Suprapubic skin (tissue), 4 donors: ENCODE measurements at regions not wholly inside any gene's neighbourhood (a gene's known extent, or its start where the extent isn't known, plus 50 kb on each side); places are given as distances from the start of the nearest gene placed in this dataset.

Source experiments
- DNase-seq, 2 donors: peaks; one replicate each; pipeline ENCODE4 v3.0.0-alpha.2; 2019; ENCODE audit warnings: low spot score in 2 of 2
- H3K27ac ChIP-seq: fragments of 200-600 bp; sonication (generic); one replicate; pipeline ENCODE4 v1.5.1; 2019
- H3K27me3 ChIP-seq: fragments of 200-600 bp; sonication (generic); one replicate; pipeline ENCODE4 v1.5.1; 2019
- H3K36me3 ChIP-seq: fragments of 200-600 bp; sonication (generic); one replicate; pipeline ENCODE4 v1.5.1; 2019
- H3K4me1 ChIP-seq: fragments of 200-600 bp; sonication (generic); one replicate; pipeline ENCODE4 v1.5.1; 2019
- H3K4me3 ChIP-seq: fragments of 200-600 bp; sonication (generic); one replicate; pipeline ENCODE4 v1.5.1; 2019; ENCODE audit warnings: mild to moderate bottlenecking
- H3K9me3 ChIP-seq: fragments of 200-600 bp; sonication (generic); one replicate; pipeline ENCODE4 v1.5.1; 2019
- EP300 ChIP-seq: sonication (generic); formaldehyde crosslinking; IDR thresholded peaks from one replicate; pipeline ENCODE4 v1.6.1; 2017; ENCODE audit warnings: antibody characterized with exemption
- POLR2A ChIP-seq, 2 donors: fragments of 450-650 bp; IDR thresholded peaks; one replicate each; pipeline ENCODE4 v1.6.1; 2017; ENCODE audit warnings: antibody characterized with exemption in 2 of 2, mild to moderate bottlenecking in 2 of 2, moderate library complexity in 2 of 2
- POLR2AphosphoS5 ChIP-seq, 3 donors: sonication (generic); formaldehyde crosslinking; IDR thresholded peaks; one replicate each; pipeline ENCODE4 v1.6.1; 2017; ENCODE audit warnings: antibody characterized with exemption in 3 of 3
- WGBS: methylation state at CpG from one replicate; pipeline ENCODE4 v1.1.5; 2018; 5-methylcytosine and 5-hydroxymethylcytosine counted together
- TF ChIP-seq, protein P1 (sequence below), 2 donors: fragments of 200-600 bp in 1 of 2; fragments of 450-650 bp in 1 of 2; sonication (generic) in 1 of 2; IDR thresholded peaks; one replicate each; pipeline ENCODE4 v1.5.1; 2016 to 2019; ENCODE audit warnings: antibody characterized with exemption in 2 of 2, mild to moderate bottlenecking in 1 of 2, moderate library complexity in 1 of 2

GRCh38 chr1:229980009-229980408 lies 87.0 kb upstream of the GALNT2 start:
- Histone ChIP-seq H3K4me3 (no peak overlapping the region), H3K36me3 (no peaks in the 10 kb centered on the region), H3K9me3 (no peaks in the 10 kb centered on the region), H3K27ac (no peak overlapping the region), H3K27me3 (peaks cover 3% of the 10 kb centered on the region), H3K4me1 (peaks cover 2% of the 10 kb centered on the region)
- no peak for DNase-seq
- WGBS: 70% methylated on average over 2 of the region's 2 CpGs
- TF ChIP-seq, protein P1, sequence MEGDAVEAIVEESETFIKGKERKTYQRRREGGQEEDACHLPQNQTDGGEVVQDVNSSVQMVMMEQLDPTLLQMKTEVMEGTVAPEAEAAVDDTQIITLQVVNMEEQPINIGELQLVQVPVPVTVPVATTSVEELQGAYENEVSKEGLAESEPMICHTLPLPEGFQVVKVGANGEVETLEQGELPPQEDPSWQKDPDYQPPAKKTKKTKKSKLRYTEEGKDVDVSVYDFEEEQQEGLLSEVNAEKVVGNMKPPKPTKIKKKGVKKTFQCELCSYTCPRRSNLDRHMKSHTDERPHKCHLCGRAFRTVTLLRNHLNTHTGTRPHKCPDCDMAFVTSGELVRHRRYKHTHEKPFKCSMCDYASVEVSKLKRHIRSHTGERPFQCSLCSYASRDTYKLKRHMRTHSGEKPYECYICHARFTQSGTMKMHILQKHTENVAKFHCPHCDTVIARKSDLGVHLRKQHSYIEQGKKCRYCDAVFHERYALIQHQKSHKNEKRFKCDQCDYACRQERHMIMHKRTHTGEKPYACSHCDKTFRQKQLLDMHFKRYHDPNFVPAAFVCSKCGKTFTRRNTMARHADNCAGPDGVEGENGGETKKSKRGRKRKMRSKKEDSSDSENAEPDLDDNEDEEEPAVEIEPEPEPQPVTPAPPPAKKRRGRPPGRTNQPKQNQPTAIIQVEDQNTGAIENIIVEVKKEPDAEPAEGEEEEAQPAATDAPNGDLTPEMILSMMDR (IDR thresholded peaks at IDR 0.05): no peak

- H3K9me3 ChIP-seq: no peaks in the 10 kb centered on the region
- H3K4me1 ChIP-seq: peaks cover 4% of the 10 kb centered on the region
- no peak for TF ChIP-seq EP300
- TF ChIP-seq, protein P1 (IDR thresholded peaks at IDR 0.05): no peak
- TF ChIP-seq POLR2AphosphoS5 (IDR thresholded peaks at IDR 0.05): no peak
- no peak for TF ChIP-seq POLR2A (IDR thresholded peaks at IDR 0.05)
- H3K36me3 ChIP-seq: no peaks in the 10 kb centered on the region
- no peak overlapping the region for H3K4me3 ChIP-seq
- no peak for DNase-seq
- 87% methylated on average over 3 of the region's 3 CpGs for WGBS
- H3K27me3 ChIP-seq: peaks cover 3% of the 10 kb centered on the region
- no peak overlapping the region for H3K27ac ChIP-seq
Observed at GRCh38 chr1:229981736-229982135, 85.3 kb upstream of the GALNT2 start.

DNA sequence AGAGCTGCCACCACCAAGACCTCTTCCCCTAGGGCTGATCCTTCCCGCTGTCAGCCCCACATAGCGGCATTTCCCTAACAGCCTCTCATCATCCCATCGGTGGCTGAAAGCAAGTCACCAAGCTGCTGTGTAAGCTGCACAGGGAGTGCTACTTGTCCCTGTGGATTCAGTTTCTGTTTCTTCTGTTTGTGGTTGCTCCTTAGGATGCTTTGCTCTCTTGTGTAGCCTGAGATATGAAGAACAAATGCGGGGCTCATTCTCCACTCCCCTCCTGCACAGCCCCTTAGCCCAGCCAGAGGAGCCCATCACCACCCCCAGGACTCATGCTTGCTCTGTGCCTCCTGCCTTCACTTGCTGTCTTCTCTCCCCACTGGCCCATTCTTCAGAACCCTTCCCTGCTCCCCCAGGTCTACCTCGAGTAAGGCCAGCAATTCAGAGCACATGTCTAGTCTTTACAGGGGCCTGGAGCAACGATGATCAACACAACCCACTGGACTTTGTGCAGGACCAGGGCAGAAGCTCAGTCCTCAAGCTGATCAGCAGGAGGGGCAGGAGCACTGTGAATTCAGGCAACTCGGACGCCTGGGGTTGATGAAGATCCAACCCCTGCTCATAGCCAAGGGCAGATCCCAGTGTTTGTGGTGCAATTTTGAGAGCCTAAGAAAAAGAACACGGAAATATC lies 82.6 kb upstream of the GALNT2 start:
- Histone ChIP-seq H3K4me1 (peaks cover 4% of the 10 kb centered on the region), H3K4me3 (no peak overlapping the region), H3K36me3 (no peaks in the 10 kb centered on the region), H3K27ac (no peak overlapping the region), H3K27me3 (peaks cover 3% of the 10 kb centered on the region), H3K9me3 (no peaks in the 10 kb centered on the region)
- no peak for TF ChIP-seq POLR2A (IDR thresholded peaks at IDR 0.05)
- TF ChIP-seq POLR2AphosphoS5 (IDR thresholded peaks at IDR 0.05): no peak
- TF ChIP-seq, protein P1 (IDR thresholded peaks at IDR 0.05): no peak
- no peak for TF ChIP-seq EP300
- WGBS: 91% methylated on average over 9 of the region's 9 CpGs
- no peak for DNase-seq

- TF ChIP-seq POLR2A (IDR thresholded peaks at IDR 0.05) (no peak), POLR2AphosphoS5 (IDR thresholded peaks at IDR 0.05) (no peak), EP300 (no peak)
- TF ChIP-seq, protein P1 (IDR thresholded peaks at IDR 0.05): no peak
- Histone ChIP-seq H3K36me3 (no peaks in the 10 kb centered on the region), H3K27ac (no peak overlapping the region), H3K27me3 (peaks cover 3% of the 10 kb centered on the region), H3K4me3 (no peak overlapping the region), H3K9me3 (no peaks in the 10 kb centered on the region), H3K4me1 (peaks cover 4% of the 10 kb centered on the region)
- no peak for DNase-seq
- 59% methylated on average over 9 of the region's 9 CpGs for WGBS
Observed at GRCh38 chr1:229984992-229985612, 81.9 kb upstream of the GALNT2 start.

- 73% methylated on average over 7 of the region's 7 CpGs for WGBS
- no peak for DNase-seq
Observed at GRCh38 chr1:229985613-229986010, 81.4 kb upstream of the GALNT2 start.

More at GRCh38 chr1:229985613-229986010, 81.4 kb upstream of the GALNT2 start:
- Histone ChIP-seq H3K27me3 (peaks cover 3% of the 10 kb centered on the region), H3K36me3 (no peaks in the 10 kb centered on the region), H3K4me1 (peaks cover 4% of the 10 kb centered on the region), H3K4me3 (no peak overlapping the region), H3K27ac (no peak overlapping the region), H3K9me3 (no peaks in the 10 kb centered on the region)
- TF ChIP-seq POLR2AphosphoS5 (IDR thresholded peaks at IDR 0.05) (no peak), POLR2A (IDR thresholded peaks at IDR 0.05) (no peak), EP300 (no peak)
- TF ChIP-seq, protein P1 (IDR thresholded peaks at IDR 0.05): no peak
